Activated naive CD4-positive, alpha-beta T cell (primary cell): ENCODE measurements at regions not wholly inside any gene's neighbourhood (a gene's known extent, or its start where the extent isn't known, plus 50 kb on each side); places are given as distances from the start of the nearest gene placed in this dataset.

Experiments
- DNase-seq, 4 experiments: peaks; one replicate each; lab custom pipeline; 2025; lab: John Stamatoyannopoulos, UW

- DNase-seq: no peak
Observed at GRCh38 chrX:4243759-4244158, 530.3 kb upstream of the PRKX start.

GRCh38 chrX:4240541-4241194 lies 527.2 kb upstream of the PRKX start:
- DNase-seq: no peak

- DNase-seq: no peak
Observed at GRCh38 chrX:4239650-4240540, 526.4 kb upstream of the PRKX start.

GRCh38 chrX:4238916-4239315 lies 525.5 kb upstream of the PRKX start:
- no peak for DNase-seq

- no peak for DNase-seq
Observed at GRCh38 chrX:4225086-4225485, 511.6 kb upstream of the PRKX start.

GRCh38 chrX:4206941-4207340 lies 493.5 kb upstream of the PRKX start:
- DNase-seq: no peak

- no peak for DNase-seq
Observed at GRCh38 chrX:4197971-4198370, 484.5 kb upstream of the PRKX start.

- no peak for DNase-seq
Observed at GRCh38 chrX:4193500-4194155, 480.2 kb upstream of the PRKX start.

GRCh38 chrX:4186331-4186730 lies 472.9 kb upstream of the PRKX start:
- DNase-seq: no peak

- DNase-seq: no peak
Observed at GRCh38 chrX:4185086-4185485, 471.6 kb upstream of the PRKX start.

GRCh38 chrX:4182408-4182806 lies 469.0 kb upstream of the PRKX start:
- DNase-seq: no peak

GRCh38 chrX:4181782-4182407 lies 468.4 kb upstream of the PRKX start:
- DNase-seq: no peak

- DNase-seq: no peak
Observed at GRCh38 chrX:4179031-4179430, 465.6 kb upstream of the PRKX start.

GRCh38 chrX:4175221-4175620 lies 461.8 kb upstream of the PRKX start:
- no peak for DNase-seq

GRCh38 chrX:4173743-4174142 lies 460.3 kb upstream of the PRKX start:
- no peak for DNase-seq

GRCh38 chrX:4151798-4152197 lies 438.3 kb upstream of the PRKX start:
- no peak for DNase-seq

GRCh38 chrX:4150259-4150658 lies 436.8 kb upstream of the PRKX start:
- no peak for DNase-seq

- DNase-seq: no peak
Observed at GRCh38 chrX:4129626-4130025, 416.2 kb upstream of the PRKX start.

- no peak for DNase-seq
Observed at GRCh38 chrX:4118666-4119530, 405.4 kb upstream of the PRKX start.

- no peak for DNase-seq
Observed at GRCh38 chrX:4110964-4111363, 397.5 kb upstream of the PRKX start.

GRCh38 chrX:4094926-4095325 lies 381.5 kb upstream of the PRKX start:
- DNase-seq: no peak
